Gastrocnemius medialis (tissue), 4 donors: ENCODE measurements at regions not wholly inside any gene's neighbourhood (a gene's known extent, or its start where the extent isn't known, plus 50 kb on each side); places are given as distances from the start of the nearest gene placed in this dataset.

Experiments
- ATAC-seq, 2 donors: fragments of 150-250 bp; one replicate each; pipeline ENCODE4 v1.9.1; 2016
- DNase-seq, 2 donors: peaks; one replicate each; pipeline ENCODE4 v3.0.0-alpha.2; 2019
- H3K27ac ChIP-seq, 4 donors: fragments of 200-600 bp; sonication (generic); 1 replicate in 1 of 4; 2 replicates in 3 of 4; pipeline ENCODE4 v1.5.1; 2016 to 2018; ENCODE audit warnings: mild to moderate bottlenecking in 2 of 4, moderate library complexity in 1 of 4
- H3K27me3 ChIP-seq, 3 donors: fragments of 200-600 bp; sonication (generic) in 2 of 3; 1 replicate in 1 of 3; 2 replicates in 2 of 3; pipeline versions ENCODE4 v1.5.1 to v1.6.0; 2016 to 2019; ENCODE audit warnings: mild to moderate bottlenecking in 1 of 3, moderate library complexity in 1 of 3
- H3K36me3 ChIP-seq, 2 donors: fragments of 200-600 bp; sonication (generic) in 1 of 2; one replicate each; pipeline ENCODE4 v1.5.1; 2017 to 2018
- H3K4me1 ChIP-seq, 2 donors: fragments of 200-600 bp; sonication (generic) in 1 of 2; one replicate each; pipeline ENCODE4 v1.5.1; 2016 to 2017; ENCODE audit warnings: mild to moderate bottlenecking in 2 of 2
- H3K4me3 ChIP-seq, 4 donors: fragments of 200-600 bp; sonication (generic) in 3 of 4; 1 replicate in 1 of 4; 2 replicates in 3 of 4; pipeline ENCODE4 v1.5.1; 2016 to 2019; ENCODE audit warnings: mild to moderate bottlenecking in 2 of 4
- H3K9me3 ChIP-seq, 3 donors: fragments of 200-600 bp; sonication (generic) in 2 of 3; 1 replicate in 1 of 3; 2 replicates in 2 of 3; pipeline ENCODE4 v1.5.1; 2016 to 2019
- CTCF ChIP-seq, 5 experiments: fragments of 450-650 bp in 3 of 5; fragments of 200-600 bp in 2 of 5; sonication (generic) in 2 of 5; IDR thresholded peaks in 4 of 5; conservative IDR thresholded peaks in 1 of 5; 1 replicate in 4 of 5; 2 replicates in 1 of 5; pipeline ENCODE4 v1.5.1; 2016 to 2019; ENCODE audit warnings: antibody characterized with exemption in 5 of 5, mild to moderate bottlenecking in 3 of 5, moderate library complexity in 3 of 5
- POLR2A ChIP-seq, 2 donors: fragments of 450-650 bp; IDR thresholded peaks; one replicate each; pipeline ENCODE4 v1.6.1; 2017; ENCODE audit warnings: antibody characterized with exemption in 2 of 2, mild to moderate bottlenecking in 2 of 2, moderate library complexity in 2 of 2
- in situ Hi-C, 4 donors: fragments of 200-750 bp; cut with MboI; loops; one replicate each; pipeline versions ENCODE4 v1.15.0 to v1.8.0; 2017; ENCODE audit warnings: low sequenced_read_pairs in 4 of 4
- intact Hi-C: fragments of 100-400 bp; cut with DNase I; formaldehyde crosslinking; loops from one replicate; pipeline ENCODE4 v1.15.1; 2023; ENCODE audit warnings: low total_unique reads

DNA sequence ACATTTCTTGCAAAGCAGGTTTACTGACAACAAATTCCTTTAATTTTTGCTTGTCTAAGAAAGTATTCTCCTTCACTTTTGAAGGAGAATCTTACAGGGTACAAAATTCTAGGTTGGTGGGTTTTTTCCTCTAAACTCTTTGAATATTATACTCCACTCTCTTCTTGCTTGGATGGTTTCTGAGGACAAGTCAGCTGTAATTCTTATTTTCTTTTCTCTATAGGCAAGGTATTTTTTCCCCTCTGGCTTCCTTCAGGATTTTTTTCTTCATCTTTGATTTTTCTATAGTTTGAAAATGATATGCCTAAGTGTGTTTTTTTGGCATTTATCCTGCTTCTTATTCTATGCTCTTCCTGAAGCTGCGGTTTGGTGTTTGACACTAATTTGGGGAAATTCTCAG lies 112.5 kb upstream of the HIVEP1 start:
- no peaks in the 10 kb centered on the region for H3K4me1 ChIP-seq
- H3K27me3 ChIP-seq: no peaks in the 10 kb centered on the region
- DNase-seq (no peak), ATAC-seq (no peak)
- H3K9me3 ChIP-seq: no peaks in the 10 kb centered on the region
- in situ Hi-C loops (no loop called here), intact Hi-C loops (no loop called here)
- TF ChIP-seq POLR2A (IDR thresholded peaks at IDR 0.05) (no peak), CTCF (IDR thresholded peaks at IDR 0.05 in 4 of 5, conservative IDR thresholded peaks at IDR 0.05 in 1 of 5) (no peak)
- H3K36me3 ChIP-seq: no peaks in the 10 kb centered on the region
- no peak overlapping the region for H3K4me3 ChIP-seq
- H3K27ac ChIP-seq: no peak overlapping the region

DNA sequence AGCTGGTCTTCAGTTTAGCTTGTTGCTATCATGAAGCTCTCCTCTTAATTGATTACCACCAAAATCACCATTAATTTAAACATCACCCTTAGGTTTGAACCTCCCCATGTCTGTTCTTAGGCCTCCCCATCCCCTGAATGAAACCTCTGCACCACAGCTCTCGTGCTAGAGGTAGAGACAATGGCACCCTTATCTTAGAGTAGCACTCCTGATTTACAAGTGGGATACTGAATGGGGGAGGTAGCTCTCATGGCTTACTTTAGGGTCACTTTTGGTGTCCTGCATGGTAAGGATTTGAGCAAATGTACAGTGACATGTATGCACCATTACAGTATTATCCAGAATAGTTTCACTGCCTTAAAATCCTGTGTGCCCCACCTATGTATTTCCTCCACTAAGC lies 115.6 kb upstream of the ADTRP start:
- TF ChIP-seq CTCF (IDR thresholded peaks at IDR 0.05 in 4 of 5, conservative IDR thresholded peaks at IDR 0.05 in 1 of 5) (no peak), POLR2A (IDR thresholded peaks at IDR 0.05) (no peak)
- ATAC-seq: no peak
- H3K27me3 ChIP-seq: no peaks in the 10 kb centered on the region
- no peak overlapping the region for H3K4me3 ChIP-seq
- in situ Hi-C loops (no loop called here), intact Hi-C loops (no loop called here)
- H3K27ac ChIP-seq: no peak overlapping the region
- H3K9me3 ChIP-seq: no peaks in the 10 kb centered on the region
- no peak for DNase-seq
- H3K4me1 ChIP-seq: no peaks in the 10 kb centered on the region
- H3K36me3 ChIP-seq: no peaks in the 10 kb centered on the region

DNA sequence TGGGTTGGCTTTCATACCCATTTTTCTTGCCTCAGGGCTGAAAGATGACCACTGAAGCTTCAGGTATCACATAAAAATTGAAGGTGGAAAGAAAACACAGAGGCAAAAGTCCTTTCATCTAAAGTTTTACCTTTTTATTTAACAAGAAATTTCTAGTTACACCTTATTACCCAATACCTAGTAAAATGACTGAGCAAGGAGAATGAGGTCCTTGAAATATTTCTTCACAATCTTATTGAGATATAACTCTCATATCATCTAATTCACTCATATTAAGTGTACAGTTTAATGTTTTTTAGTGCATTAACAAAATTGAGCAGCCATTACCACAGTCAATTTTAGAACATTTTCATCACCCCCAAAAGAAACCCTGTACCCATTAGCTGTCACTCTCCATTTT lies 112.9 kb upstream of the ADTRP start:
- Histone ChIP-seq H3K36me3 (no peaks in the 10 kb centered on the region), H3K4me3 (no peak overlapping the region), H3K4me1 (no peaks in the 10 kb centered on the region), H3K9me3 (no peaks in the 10 kb centered on the region), H3K27me3 (no peaks in the 10 kb centered on the region), H3K27ac (no peak overlapping the region)
- DNase-seq (no peak), ATAC-seq (no peak)
- in situ Hi-C loops: no loop called here
- intact Hi-C loops: no loop called here
- TF ChIP-seq CTCF (IDR thresholded peaks at IDR 0.05 in 4 of 5, conservative IDR thresholded peaks at IDR 0.05 in 1 of 5) (no peak), POLR2A (IDR thresholded peaks at IDR 0.05) (no peak)

DNA sequence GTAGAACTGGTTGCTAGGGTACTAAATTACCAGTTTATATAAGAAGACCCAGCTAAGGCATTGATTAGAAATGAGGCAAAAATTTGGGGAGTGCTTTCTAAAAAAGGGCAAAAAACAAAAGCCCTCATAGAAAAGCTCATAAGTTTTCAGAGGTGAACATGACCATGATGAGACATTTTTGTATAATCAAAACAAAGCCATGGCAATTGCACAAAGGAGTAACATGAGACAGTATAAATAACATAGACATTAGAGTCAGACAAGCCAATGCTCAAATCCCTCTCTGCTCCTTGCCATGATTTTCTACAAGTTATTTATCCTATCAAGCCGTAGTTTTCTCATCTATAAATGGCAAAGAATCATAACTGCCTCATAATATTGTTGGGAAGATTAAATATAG lies 112.2 kb upstream of the ADTRP start:
- no peak overlapping the region for H3K27ac ChIP-seq
- DNase-seq (no peak), ATAC-seq (no peak)
- no peaks in the 10 kb centered on the region for H3K9me3 ChIP-seq
- no peak overlapping the region for H3K4me3 ChIP-seq
- H3K36me3 ChIP-seq: no peaks in the 10 kb centered on the region
- in situ Hi-C loops: no loop called here
- TF ChIP-seq POLR2A (IDR thresholded peaks at IDR 0.05) (no peak), CTCF (IDR thresholded peaks at IDR 0.05 in 4 of 5, conservative IDR thresholded peaks at IDR 0.05 in 1 of 5) (no peak)
- no peaks in the 10 kb centered on the region for H3K4me1 ChIP-seq
- no peaks in the 10 kb centered on the region for H3K27me3 ChIP-seq
- intact Hi-C loops: no loop called here

DNA sequence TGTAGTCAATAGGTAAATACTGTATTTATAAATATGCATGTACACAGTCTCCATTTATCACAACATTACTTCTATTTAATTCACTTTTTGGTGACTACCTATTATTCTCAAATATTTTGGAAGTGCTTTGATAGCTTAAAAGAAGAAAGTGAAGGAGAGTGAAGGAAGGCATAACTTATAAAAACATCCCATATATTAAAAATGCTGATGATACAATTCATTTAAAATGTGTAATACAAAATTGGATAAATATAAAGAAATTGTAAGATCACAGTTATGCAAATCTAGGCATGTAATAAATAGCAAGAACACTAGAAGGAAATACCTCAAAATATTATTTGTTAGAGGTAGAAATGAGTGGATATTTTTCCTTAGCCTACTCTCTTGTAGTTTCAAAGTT lies 111.6 kb upstream of the ADTRP start:
- no peaks in the 10 kb centered on the region for H3K4me1 ChIP-seq
- H3K9me3 ChIP-seq: no peaks in the 10 kb centered on the region
- no peak for ATAC-seq
- H3K27me3 ChIP-seq: no peaks in the 10 kb centered on the region
- DNase-seq: no peak
- in situ Hi-C loops: no loop called here
- TF ChIP-seq POLR2A (IDR thresholded peaks at IDR 0.05) (no peak), CTCF (IDR thresholded peaks at IDR 0.05 in 4 of 5, conservative IDR thresholded peaks at IDR 0.05 in 1 of 5) (no peak)
- intact Hi-C loops: no loop called here
- H3K4me3 ChIP-seq: no peak overlapping the region
- no peak overlapping the region for H3K27ac ChIP-seq
- H3K36me3 ChIP-seq: no peaks in the 10 kb centered on the region
